ENCODE measurements at regions not wholly inside any gene's neighbourhood (a gene's known extent, or its start where the extent isn't known, plus 50 kb on each side); places are given as distances from the start of the nearest gene placed in this dataset.

GRCh38 chr13:22195726-22196125 lies 524.9 kb downstream of the FGF9 start:
- H3K4me1 ChIP-seq (ENCODE audit: control insufficient read depth, insufficient read depth, low read length) = no peaks in the 10 kb centered on the region
- WGBS, 2 experiments (ENCODE audit: insufficient coverage in 1 of 2, insufficient read length in 1 of 2) = 91 to 98% methylated on average over 5 of the region's 5 CpGs
- H3K27me3 ChIP-seq (ENCODE audit: control insufficient read depth, insufficient read depth, low read length, poor library complexity, severe bottlenecking) = no peaks in the 10 kb centered on the region
- Mint-ChIP-seq H3K27ac (no peak overlapping the region), H3K4me3 (no peak overlapping the region), H3K9me3 (no peaks in the 10 kb centered on the region), H3K27me3 (ENCODE audit: insufficient read depth) (no peaks in the 10 kb centered on the region), H3K4me1 (peaks cover 24% of the 10 kb centered on the region), H3K36me3 (ENCODE audit: low read depth) (no peaks in the 10 kb centered on the region)
- H3K36me3 ChIP-seq (ENCODE audit: control insufficient read depth, insufficient read depth, low read length) = no peaks in the 10 kb centered on the region
- DNase-seq = no peak
- no peaks in the 10 kb centered on the region for H3K9me3 ChIP-seq (ENCODE audit: control insufficient read depth, low read length)
- H3K4me3 ChIP-seq (ENCODE audit: low read length) = no peak overlapping the region
- H3K9ac ChIP-seq (ENCODE audit: extremely low read depth, low read length, poor library complexity, severe bottlenecking) = no peak overlapping the region
- no peak for TF ChIP-seq CTCF (conservative IDR thresholded peaks at IDR 0.05)
- no peak overlapping the region for H3K27ac ChIP-seq (ENCODE audit: low read depth, low read length)

GRCh38 chr13:22196777-22197176 lies 525.9 kb downstream of the FGF9 start:
- no peak overlapping the region for H3K4me3 ChIP-seq (ENCODE audit: low read length)
- peak; percentile 64 for TF ChIP-seq CTCF (conservative IDR thresholded peaks at IDR 0.05)
- no peaks in the 10 kb centered on the region for H3K27me3 ChIP-seq (ENCODE audit: control insufficient read depth, insufficient read depth, low read length, poor library complexity, severe bottlenecking)
- Mint-ChIP-seq H3K4me3 (no peak overlapping the region), H3K27me3 (ENCODE audit: insufficient read depth) (no peaks in the 10 kb centered on the region), H3K9me3 (no peaks in the 10 kb centered on the region), H3K4me1 (peaks cover 24% of the 10 kb centered on the region), H3K36me3 (ENCODE audit: low read depth) (no peaks in the 10 kb centered on the region), H3K27ac (no peak overlapping the region)
- no peak overlapping the region for H3K9ac ChIP-seq (ENCODE audit: extremely low read depth, low read length, poor library complexity, severe bottlenecking)
- DNase-seq = no peak
- no peaks in the 10 kb centered on the region for H3K9me3 ChIP-seq (ENCODE audit: control insufficient read depth, low read length)
- no peaks in the 10 kb centered on the region for H3K4me1 ChIP-seq (ENCODE audit: control insufficient read depth, insufficient read depth, low read length)
- no peak overlapping the region for H3K27ac ChIP-seq (ENCODE audit: low read depth, low read length)
- no peaks in the 10 kb centered on the region for H3K36me3 ChIP-seq (ENCODE audit: control insufficient read depth, insufficient read depth, low read length)

GRCh38 chr13:22198001-22198400 lies 527.1 kb downstream of the FGF9 start:
- no peak overlapping the region for H3K9ac ChIP-seq (ENCODE audit: extremely low read depth, low read length, poor library complexity, severe bottlenecking)
- no peaks in the 10 kb centered on the region for H3K36me3 Mint-ChIP-seq (ENCODE audit: low read depth)
- TF ChIP-seq CTCF (conservative IDR thresholded peaks at IDR 0.05) = no peak
- H3K4me1 Mint-ChIP-seq = peaks cover 24% of the 10 kb centered on the region
- H3K4me3 ChIP-seq (ENCODE audit: low read length) = no peak overlapping the region
- DNase-seq = no peak
- H3K4me1 ChIP-seq (ENCODE audit: control insufficient read depth, insufficient read depth, low read length) = no peaks in the 10 kb centered on the region
- H3K36me3 ChIP-seq (ENCODE audit: control insufficient read depth, insufficient read depth, low read length) = no peaks in the 10 kb centered on the region
- no peak overlapping the region for H3K27ac ChIP-seq (ENCODE audit: low read depth, low read length)
- H3K27me3 ChIP-seq (ENCODE audit: control insufficient read depth, insufficient read depth, low read length, poor library complexity, severe bottlenecking) = no peaks in the 10 kb centered on the region
- no peaks in the 10 kb centered on the region for H3K9me3 ChIP-seq (ENCODE audit: control insufficient read depth, low read length)
- no peaks in the 10 kb centered on the region for H3K27me3 Mint-ChIP-seq (ENCODE audit: insufficient read depth)
- no peak overlapping the region for H3K27ac Mint-ChIP-seq
- WGBS, 2 experiments (ENCODE audit: insufficient coverage in 1 of 2, insufficient read length in 1 of 2) = 70 to 80% methylated on average over 2 to 4 of the region's 4 CpGs
- H3K9me3 Mint-ChIP-seq = no peaks in the 10 kb centered on the region
- no peak overlapping the region for H3K4me3 Mint-ChIP-seq
